RPMI7951 (cell line): ENCODE measurements at regions not wholly inside any gene's neighbourhood (a gene's known extent, or its start where the extent isn't known, plus 50 kb on each side); places are given as distances from the start of the nearest gene placed in this dataset.

Experiments
- DNase-seq: peaks from one replicate; pipeline ENCODE4 v3.0.0-alpha.2; 2012; ENCODE audit warnings: low read depth

- DNase-seq: no peak
Observed at GRCh38 chr4:163622379-163623035, 128.0 kb downstream of the TMA16 start.

GRCh38 chr4:163623787-163624186 lies 129.3 kb downstream of the TMA16 start:
- no peak for DNase-seq

- no peak for DNase-seq
Observed at GRCh38 chr4:163624727-163625126, 130.2 kb downstream of the TMA16 start.

DNA sequence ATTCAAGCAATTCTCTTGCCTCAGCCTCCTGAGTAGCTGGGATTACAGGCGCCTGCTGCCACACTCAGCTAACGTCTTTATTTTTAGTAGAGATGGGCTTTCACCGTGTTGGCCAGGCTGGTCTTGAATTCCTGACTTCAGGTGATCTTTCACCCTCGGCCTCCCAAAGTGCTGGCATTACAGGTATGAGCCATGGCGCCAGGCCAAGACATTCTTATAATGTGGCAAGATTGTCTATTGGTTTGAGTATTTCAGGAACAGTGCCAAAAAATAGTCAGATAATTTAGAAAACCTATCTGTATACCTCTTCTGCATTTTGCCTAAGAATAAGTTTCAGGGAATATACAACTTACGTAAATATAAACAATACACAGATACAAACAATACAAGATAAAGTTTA lies 136.8 kb downstream of the TMA16 start:
- no peak for DNase-seq

- DNase-seq: no peak
Observed at GRCh38 chr4:163638909-163639308, 144.4 kb downstream of the TMA16 start.

GRCh38 chr4:163649557-163650091 lies 155.1 kb downstream of the TMA16 start:
- no peak for DNase-seq

DNA sequence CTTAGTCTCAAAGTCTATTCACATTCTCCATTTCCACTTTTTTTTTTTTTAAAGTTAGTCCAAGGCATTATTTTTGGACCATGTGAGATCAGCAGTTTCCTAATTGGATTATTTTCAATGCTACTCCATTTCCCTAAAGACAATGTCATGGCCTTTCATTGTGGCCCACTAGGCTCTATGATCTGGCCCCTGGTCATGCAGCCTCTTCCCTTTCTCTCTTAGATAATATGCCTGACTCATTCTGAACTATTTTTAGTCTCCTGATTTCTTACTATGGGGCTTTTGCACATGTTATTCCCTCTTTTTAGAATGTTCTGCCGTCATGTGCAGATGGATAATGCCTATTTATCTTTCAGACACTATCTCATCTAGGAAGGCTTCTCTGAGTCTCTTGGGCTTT lies 157.3 kb downstream of the TMA16 start:
- DNase-seq: no peak

DNA sequence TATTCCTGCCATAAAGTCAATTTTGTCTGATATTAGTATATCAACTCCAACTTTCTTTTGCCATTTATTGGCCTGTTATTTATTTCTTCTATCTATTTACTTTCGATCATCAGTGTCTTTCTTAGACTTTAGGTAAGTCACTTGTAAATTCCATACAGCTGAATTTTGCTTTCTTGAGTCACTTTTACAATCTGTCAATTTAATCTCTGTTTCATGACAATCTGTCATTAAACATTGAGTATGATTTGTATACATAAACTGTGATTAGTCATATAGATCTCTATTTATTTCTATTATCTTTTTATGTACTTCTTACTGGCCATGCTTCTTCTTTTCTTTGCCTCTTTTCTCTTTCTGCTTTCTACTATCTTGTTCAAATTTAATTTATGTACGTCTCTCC lies 160.1 kb downstream of the TMA16 start:
- DNase-seq: no peak

GRCh38 chr4:163660636-163661035 lies 166.1 kb downstream of the TMA16 start:
- DNase-seq: no peak

DNA sequence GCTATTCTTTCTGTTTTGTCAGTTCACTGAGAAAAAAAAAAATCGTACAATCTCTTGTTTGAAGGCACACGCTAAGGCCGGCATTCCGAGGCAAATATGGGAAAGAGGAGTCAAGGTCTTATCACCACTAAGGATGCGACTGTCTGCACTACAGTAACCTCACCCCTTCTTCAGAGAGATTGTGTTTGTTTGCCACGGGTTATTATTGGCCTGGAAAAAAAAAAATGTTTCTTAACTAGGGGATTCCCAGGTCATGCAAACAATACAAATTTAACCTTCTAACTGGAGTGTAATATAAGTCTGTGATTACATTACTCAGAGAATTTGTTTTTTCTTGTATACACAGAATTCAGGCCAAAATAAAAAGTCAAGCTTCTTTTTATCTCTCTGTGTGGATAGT lies 168.3 kb downstream of the TMA16 start:
- no peak for DNase-seq

GRCh38 chr4:163663454-163664225 lies 169.2 kb downstream of the TMA16 start:
- DNase-seq: no peak

GRCh38 chr4:163665101-163665500 lies 170.6 kb downstream of the TMA16 start:
- no peak for DNase-seq

- no peak for DNase-seq
Observed at GRCh38 chr4:163665521-163666331, 171.2 kb downstream of the TMA16 start.

- DNase-seq: no peak
Observed at GRCh38 chr4:163666332-163666873, 171.9 kb downstream of the TMA16 start.

DNA sequence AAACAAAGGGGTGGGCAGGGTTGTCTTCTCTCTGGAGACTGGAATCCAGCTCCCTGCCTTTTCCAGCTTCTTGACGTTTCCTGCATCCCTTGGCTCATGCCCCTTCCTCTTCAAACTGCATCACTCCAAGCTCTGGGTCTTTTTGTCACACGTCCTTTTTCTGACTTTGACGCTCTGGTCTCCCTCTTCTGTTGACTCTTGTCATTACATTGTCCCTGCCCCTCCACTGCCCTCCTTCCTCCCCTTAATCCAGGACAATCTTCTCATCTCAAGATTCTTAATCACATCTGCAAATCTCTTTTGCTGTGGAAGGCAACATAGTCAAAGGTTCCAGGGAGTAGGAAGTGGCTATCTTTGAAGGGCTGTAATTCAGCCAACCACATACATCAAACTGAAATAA lies 178.3 kb downstream of the TMA16 start:
- no peak for DNase-seq

DNA sequence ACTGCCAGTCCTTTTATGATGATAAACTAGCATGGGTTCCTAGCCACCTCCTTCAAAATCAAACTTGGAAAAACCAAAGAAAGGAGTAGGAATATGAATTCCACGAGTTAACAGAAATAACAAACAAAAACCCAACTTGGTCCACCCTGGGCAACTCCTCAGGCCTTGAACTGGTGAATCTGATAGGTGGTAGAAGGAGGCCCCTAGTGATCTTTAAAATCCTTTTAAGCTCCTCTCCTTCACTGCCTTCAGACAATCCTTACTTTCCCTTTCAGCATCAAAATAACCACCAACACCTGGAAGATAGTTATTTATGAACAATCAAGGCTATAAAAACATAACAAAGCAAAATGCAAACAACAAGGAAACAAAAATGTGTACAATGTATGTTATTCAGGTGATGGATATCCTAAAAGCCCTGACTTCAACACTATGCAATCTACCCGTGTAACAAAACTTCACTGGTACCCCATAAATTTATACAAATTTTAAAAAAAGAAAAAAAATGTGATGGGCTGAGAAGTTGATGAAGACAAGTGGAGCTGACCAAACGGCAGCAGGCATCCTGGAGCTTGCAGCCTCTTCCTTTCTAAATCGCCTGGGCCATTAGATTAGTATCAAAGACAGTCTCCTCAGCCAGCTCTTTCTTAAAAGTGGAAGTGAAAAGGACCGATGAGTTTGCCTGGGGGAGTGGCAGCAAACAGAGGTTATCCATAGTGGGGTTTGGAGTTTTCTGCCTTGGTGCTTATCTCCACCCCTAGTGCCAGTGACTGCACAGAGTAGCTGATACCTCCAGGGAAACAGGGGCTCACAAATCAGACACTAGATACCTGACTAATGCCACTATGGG lies 179.6 kb downstream of the TMA16 start:
- no peak for DNase-seq

DNA sequence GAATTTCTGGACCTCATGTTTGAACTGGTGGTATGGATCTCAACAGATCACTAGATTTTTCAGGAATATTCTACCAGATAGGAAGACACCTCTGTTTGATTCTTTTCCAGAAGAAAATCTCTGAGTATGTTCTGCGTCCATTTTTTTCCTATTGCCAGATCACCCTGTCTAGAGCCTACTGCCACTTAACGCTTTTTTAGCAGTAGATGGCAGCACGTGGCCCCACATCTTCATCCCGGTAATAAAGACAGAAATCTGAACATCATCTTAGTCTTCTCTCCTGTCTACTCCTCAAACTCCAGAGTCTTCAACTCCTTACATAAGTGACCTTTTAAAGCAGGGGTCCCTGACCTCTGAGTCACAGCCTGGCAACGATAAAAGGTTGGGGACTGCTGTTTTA lies 184.7 kb downstream of the TMA16 start:
- peak; percentile 30 for DNase-seq

GRCh38 chr4:163680386-163681098 lies 186.1 kb downstream of the TMA16 start:
- no peak for DNase-seq

DNA sequence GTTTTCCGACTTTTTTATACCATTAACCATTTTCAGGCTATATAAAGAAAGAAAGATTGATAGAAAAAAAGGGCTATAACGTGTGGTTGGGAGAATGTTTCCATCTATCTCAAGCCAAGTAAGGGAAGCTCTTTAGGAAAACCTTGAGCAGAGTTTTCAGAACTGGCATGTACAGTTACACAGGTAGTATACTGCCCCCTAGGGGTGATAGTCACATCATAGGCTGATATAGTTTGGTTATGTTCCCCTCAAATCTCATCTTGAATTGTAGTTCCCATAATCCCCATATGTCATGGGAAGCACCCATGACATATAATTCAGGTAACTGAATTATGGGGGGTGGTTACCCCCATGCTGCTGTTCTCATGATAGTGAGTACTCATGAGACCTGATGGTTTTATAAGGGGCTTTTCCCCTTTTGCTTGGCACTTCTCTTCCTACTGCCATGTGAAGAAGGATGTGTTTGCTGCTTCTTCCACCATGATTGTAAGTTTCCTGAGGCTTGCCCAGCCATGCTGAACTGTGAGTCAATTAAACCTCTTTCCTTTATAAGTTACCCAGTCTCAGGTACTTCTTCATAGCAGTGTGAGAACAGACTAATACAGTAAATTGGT lies 186.8 kb downstream of the TMA16 start:
- DNase-seq: peak; percentile 13

GRCh38 chr4:163688856-163689255 lies 194.4 kb downstream of the TMA16 start:
- DNase-seq: no peak
